ENCODE measurements at regions not wholly inside any gene's neighbourhood (a gene's known extent, or its start where the extent isn't known, plus 50 kb on each side); places are given as distances from the start of the nearest gene placed in this dataset.

DNA sequence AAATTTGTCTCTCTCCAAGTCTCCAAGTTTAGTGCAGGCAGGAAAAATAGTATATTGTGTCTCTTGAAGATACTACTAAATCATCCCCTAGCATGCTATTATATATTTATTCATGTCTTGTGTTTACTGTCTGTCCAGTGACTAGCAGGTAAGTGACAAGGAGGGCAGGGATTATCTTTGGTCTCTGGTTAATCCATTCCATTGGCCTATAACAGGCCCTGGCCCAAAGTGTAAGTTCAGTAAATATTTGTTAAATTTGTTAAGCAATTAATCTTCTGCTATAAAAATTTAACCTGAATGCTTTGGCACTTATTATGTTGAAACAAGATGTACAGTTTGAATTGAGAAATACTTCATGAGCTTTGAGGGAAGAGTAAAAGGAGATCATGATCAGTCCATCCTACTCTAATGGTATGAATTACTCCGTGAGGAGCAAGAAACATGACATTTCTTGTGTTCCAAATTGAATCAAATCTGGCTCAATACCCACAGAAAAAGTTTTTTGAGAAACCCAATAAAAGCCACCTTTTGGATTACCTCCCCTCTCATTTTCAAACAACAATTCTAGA lies 219.7 kb downstream of the DTWD2 start:
- TF ChIP-seq, protein P1, sequence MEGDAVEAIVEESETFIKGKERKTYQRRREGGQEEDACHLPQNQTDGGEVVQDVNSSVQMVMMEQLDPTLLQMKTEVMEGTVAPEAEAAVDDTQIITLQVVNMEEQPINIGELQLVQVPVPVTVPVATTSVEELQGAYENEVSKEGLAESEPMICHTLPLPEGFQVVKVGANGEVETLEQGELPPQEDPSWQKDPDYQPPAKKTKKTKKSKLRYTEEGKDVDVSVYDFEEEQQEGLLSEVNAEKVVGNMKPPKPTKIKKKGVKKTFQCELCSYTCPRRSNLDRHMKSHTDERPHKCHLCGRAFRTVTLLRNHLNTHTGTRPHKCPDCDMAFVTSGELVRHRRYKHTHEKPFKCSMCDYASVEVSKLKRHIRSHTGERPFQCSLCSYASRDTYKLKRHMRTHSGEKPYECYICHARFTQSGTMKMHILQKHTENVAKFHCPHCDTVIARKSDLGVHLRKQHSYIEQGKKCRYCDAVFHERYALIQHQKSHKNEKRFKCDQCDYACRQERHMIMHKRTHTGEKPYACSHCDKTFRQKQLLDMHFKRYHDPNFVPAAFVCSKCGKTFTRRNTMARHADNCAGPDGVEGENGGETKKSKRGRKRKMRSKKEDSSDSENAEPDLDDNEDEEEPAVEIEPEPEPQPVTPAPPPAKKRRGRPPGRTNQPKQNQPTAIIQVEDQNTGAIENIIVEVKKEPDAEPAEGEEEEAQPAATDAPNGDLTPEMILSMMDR (IDR thresholded peaks at IDR 0.05) = no peak
- no peak for TF ChIP-seq POLR2A (IDR thresholded peaks at IDR 0.05)
